PC-3 (cell line): ENCODE measurements at regions not wholly inside any gene's neighbourhood (a gene's known extent, or its start where the extent isn't known, plus 50 kb on each side); places are given as distances from the start of the nearest gene placed in this dataset.
A peak's percentile ranks its signal among the peaks of the same experiment; 100 is the strongest.

Source experiments
- ATAC-seq: fragments of 200-7000 bp; cut with Tn5 transposase; 2 replicates; pipeline ENCODE4 v1.9.1; 2020; ENCODE audit warnings: mild to moderate bottlenecking, moderate library complexity
- BruUV-seq: library from RNA; stranded (reverse); fragments of 400-500 nt; replicated peaks from 2 replicates; lab custom pipeline; 2021; lab: Mats Ljungman, UMichigan
- CTCF ChIA-PET: fragments of 300-600 bp; sonication (Branson Sonifier 250); formaldehyde crosslinking; loops from one replicate; lab custom pipeline; 2022; ENCODE audit warnings: antibody characterized with exemption; lab: Charles Lee
- POLR2A ChIA-PET: fragments of 300-600 bp; sonication (Branson Sonifier 250); formaldehyde crosslinking; loops from one replicate; lab custom pipeline; 2022; ENCODE audit warnings: antibody characterized with exemption; ENCODE audit not compliant: unreplicated experiment; lab: Charles Lee
- DNase-seq: peaks from one replicate; pipeline ENCODE4 v3.0.0-alpha.2; 2015
- H2AFZ ChIP-seq: fragments of 300-600 bp; sonication (generic); 2 replicates; pipeline ENCODE4 v1.6.0; 2016; ENCODE audit warnings: antibody characterized with exemption, low read length
- H3F3A ChIP-seq: fragments of 300-600 bp; sonication (generic); one replicate; pipeline ENCODE4 v1.6.0; 2017; ENCODE audit warnings: antibody characterized with exemption, low read length, control low read depth, mild to moderate bottlenecking; ENCODE audit not compliant: unreplicated experiment
- H3K27ac ChIP-seq: fragments of 300-600 bp; sonication (generic); 2 replicates; pipeline ENCODE4 v1.5.1; 2016; ENCODE audit warnings: mild to moderate bottlenecking, low read length
- H3K27me3 ChIP-seq: fragments of 300-600 bp; sonication (generic); 2 replicates; pipeline ENCODE4 v1.6.1; 2016; ENCODE audit warnings: low read length, mixed read lengths
- H3K36me3 ChIP-seq: fragments of 300-600 bp; sonication (generic); 2 replicates; pipeline ENCODE4 v1.6.1; 2016; ENCODE audit warnings: low read depth, mixed run types, low read length, mixed read lengths
- H3K4me1 ChIP-seq: fragments of 300-600 bp; sonication (generic); 2 replicates; pipeline ENCODE4 v1.5.1; 2016; ENCODE audit warnings: low read length; ENCODE audit not compliant: insufficient read depth
- H3K4me2 ChIP-seq: fragments of 300-600 bp; sonication (generic); 2 replicates; pipeline ENCODE4 v1.6.0; 2016; ENCODE audit warnings: low read length
- H3K4me3 ChIP-seq: fragments of 300-600 bp; sonication (generic); 2 replicates; pipeline ENCODE4 v1.5.1; 2016; ENCODE audit warnings: mild to moderate bottlenecking, low read length, mixed read lengths
- H3K79me2 ChIP-seq: fragments of 300-600 bp; sonication (generic); 2 replicates; pipeline ENCODE4 v1.6.1; 2017; ENCODE audit warnings: low read length, mixed read lengths
- H3K9ac ChIP-seq: fragments of 300-600 bp; sonication (generic); 2 replicates; pipeline ENCODE4 v1.6.0; 2016; ENCODE audit warnings: mild to moderate bottlenecking, low read length
- H3K9me2 ChIP-seq: fragments of 300-600 bp; sonication (generic); replicated peaks from 2 replicates; pipeline ENCODE4 v1.6.1; 2016; ENCODE audit warnings: mixed run types, low read length, mixed read lengths
- H3K9me3 ChIP-seq: fragments of 300-600 bp; sonication (generic); 2 replicates; pipeline ENCODE4 v1.6.1; 2016; ENCODE audit warnings: low read length, mixed read lengths
- H4K20me1 ChIP-seq: fragments of 300-600 bp; sonication (generic); 2 replicates; pipeline ENCODE4 v1.6.1; 2016; ENCODE audit warnings: low read length, mixed read lengths
- EZH2 ChIP-seq: fragments of 300-600 bp; sonication (generic); IDR thresholded peaks from one replicate; pipeline ENCODE4 v1.6.1; 2017; ENCODE audit warnings: antibody characterized with exemption, mild to moderate bottlenecking, low read length; ENCODE audit not compliant: unreplicated experiment
- EZH2phosphoT487 ChIP-seq: fragments of 300-600 bp; sonication (generic); IDR thresholded peaks from 2 replicates; pipeline ENCODE4 v1.6.1; 2018; ENCODE audit warnings: mild to moderate bottlenecking, antibody characterized with exemption, low read length, borderline replicate concordance
- intact Hi-C: fragments of 100-400 bp; cut with micrococcal nuclease; formaldehyde crosslinking; loops from 2 replicates; pipeline ENCODE4 v1.9.0; 2023
- TF ChIP-seq, protein P1 (sequence below): fragments of 300-600 bp; sonication (generic); conservative IDR thresholded peaks from 2 replicates; pipeline ENCODE4 v1.5.1; 2017; ENCODE audit warnings: antibody characterized with exemption, low read depth, mild to moderate bottlenecking, low read length

DNA sequence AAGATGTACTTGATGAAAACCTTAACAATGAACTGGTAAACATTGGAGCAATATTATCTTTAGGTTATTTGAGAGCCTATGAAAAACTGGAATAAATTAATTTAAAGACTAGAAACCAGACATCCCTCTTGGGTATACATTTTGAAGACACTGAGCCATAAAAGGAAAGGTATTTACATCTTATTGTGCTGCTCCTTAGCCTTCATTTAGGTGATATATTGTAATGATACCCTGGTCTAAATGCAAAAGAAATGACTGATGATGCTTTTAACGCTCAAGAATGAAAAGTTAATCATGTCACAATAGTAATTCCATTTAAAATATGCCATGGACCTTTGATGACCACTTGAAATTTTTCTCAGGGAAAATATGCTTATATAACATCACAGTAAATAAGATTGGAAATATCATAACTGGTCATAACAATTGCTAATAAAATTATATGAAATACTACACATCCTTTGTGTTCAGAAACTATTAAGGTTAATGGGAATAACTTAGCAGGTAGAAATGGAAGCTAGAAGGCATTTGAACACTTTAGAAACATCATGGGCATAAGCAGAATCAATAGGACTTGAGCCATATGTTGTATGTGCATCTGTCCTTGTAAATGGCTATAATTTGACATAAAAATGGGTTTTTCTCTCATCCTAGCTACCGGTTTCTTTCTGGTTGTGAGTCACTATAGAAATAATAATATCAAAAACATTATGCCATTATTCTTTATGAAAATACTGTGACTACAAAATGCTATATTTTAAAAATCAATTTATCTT lies 979.7 kb downstream of the RAPGEF2 start:
- ChIA-PET CTCF (no interaction called here), POLR2A (no interaction called here)
- no peaks in the 10 kb centered on the region for H4K20me1 ChIP-seq
- no peaks in the 10 kb centered on the region for H3F3A ChIP-seq
- no peaks in the 10 kb centered on the region for H3K79me2 ChIP-seq
- no peak for DNase-seq
- H3K9me3 ChIP-seq = no peaks in the 10 kb centered on the region
- no peaks in the 10 kb centered on the region for H3K36me3 ChIP-seq
- H3K4me2 ChIP-seq = no peak overlapping the region
- H2AFZ ChIP-seq = no peak overlapping the region
- no peaks in the 10 kb centered on the region for H3K9me2 ChIP-seq
- no peaks in the 10 kb centered on the region for H3K27me3 ChIP-seq
- no peak overlapping the region for H3K4me3 ChIP-seq
- intact Hi-C loops = no loop called here
- no peak overlapping the region for H3K27ac ChIP-seq
- no peak for ATAC-seq
- no TSS peak for BruUV-seq
- H3K9ac ChIP-seq = no peak overlapping the region
- TF ChIP-seq EZH2 (no peak), EZH2phosphoT487 (no peak)
- TF ChIP-seq, protein P1, sequence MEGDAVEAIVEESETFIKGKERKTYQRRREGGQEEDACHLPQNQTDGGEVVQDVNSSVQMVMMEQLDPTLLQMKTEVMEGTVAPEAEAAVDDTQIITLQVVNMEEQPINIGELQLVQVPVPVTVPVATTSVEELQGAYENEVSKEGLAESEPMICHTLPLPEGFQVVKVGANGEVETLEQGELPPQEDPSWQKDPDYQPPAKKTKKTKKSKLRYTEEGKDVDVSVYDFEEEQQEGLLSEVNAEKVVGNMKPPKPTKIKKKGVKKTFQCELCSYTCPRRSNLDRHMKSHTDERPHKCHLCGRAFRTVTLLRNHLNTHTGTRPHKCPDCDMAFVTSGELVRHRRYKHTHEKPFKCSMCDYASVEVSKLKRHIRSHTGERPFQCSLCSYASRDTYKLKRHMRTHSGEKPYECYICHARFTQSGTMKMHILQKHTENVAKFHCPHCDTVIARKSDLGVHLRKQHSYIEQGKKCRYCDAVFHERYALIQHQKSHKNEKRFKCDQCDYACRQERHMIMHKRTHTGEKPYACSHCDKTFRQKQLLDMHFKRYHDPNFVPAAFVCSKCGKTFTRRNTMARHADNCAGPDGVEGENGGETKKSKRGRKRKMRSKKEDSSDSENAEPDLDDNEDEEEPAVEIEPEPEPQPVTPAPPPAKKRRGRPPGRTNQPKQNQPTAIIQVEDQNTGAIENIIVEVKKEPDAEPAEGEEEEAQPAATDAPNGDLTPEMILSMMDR = no peak
- H3K4me1 ChIP-seq = no peaks in the 10 kb centered on the region

DNA sequence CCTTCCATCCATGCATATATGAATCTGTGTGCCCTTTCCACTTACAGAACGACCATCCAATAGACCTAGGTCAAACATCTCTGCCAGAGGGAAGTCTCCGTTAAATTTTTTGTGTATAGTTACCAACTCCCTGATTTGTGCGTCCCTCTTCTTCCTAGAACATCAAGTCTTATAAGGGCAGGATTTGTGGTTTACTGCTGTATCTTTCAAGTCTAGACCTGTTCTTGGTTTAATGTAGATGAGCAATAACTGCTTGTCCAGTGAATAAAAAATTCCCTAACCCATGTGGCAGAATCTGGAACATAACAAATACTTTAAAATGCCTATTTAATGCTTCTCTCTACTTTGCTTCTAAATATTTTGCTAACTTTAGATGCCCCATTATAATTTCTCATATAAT lies 988.8 kb downstream of the RAPGEF2 start:
- no peaks in the 10 kb centered on the region for H3K36me3 ChIP-seq
- no peaks in the 10 kb centered on the region for H4K20me1 ChIP-seq
- no peaks in the 10 kb centered on the region for H3K4me1 ChIP-seq
- no peak overlapping the region for H3K4me3 ChIP-seq
- no peaks in the 10 kb centered on the region for H3K9me3 ChIP-seq
- H3K79me2 ChIP-seq = no peaks in the 10 kb centered on the region
- DNase-seq (no peak), ATAC-seq (no peak)
- no peak overlapping the region for H3K4me2 ChIP-seq
- no peaks in the 10 kb centered on the region for H3K9me2 ChIP-seq
- H3K27me3 ChIP-seq = no peaks in the 10 kb centered on the region
- TF ChIP-seq, protein P1 = no peak
- TF ChIP-seq EZH2 = no peak
- no peak for TF ChIP-seq EZH2phosphoT487
- no peaks in the 10 kb centered on the region for H3F3A ChIP-seq
- H3K9ac ChIP-seq = no peak overlapping the region
- POLR2A ChIA-PET = no interaction called here
- BruUV-seq = no TSS peak
- no peak overlapping the region for H3K27ac ChIP-seq
- CTCF ChIA-PET = no interaction called here
- H2AFZ ChIP-seq = no peak overlapping the region
- intact Hi-C loops = no loop called here

DNA sequence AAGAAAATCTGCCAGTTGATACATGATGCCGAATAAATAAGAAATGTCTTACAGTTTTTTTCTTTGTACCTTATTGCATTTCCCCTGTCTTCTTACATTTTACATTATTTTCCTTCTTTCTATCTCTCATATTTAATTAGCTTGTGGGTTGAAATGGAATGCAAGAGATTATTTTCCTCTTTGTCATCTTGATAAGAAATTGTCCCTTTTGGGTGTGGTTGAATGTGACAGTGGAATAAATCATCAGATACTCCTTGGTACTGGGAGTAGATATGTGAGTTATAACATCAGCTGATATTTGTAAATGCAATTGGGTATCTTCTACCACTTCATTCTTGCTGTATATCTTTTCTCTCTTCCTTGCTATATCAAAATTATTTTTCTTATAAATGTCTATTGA lies 997.4 kb downstream of the RAPGEF2 start:
- intact Hi-C loops = no loop called here
- Histone ChIP-seq H3K9me2 (no peaks in the 10 kb centered on the region), H3K27ac (no peak overlapping the region), H3K4me3 (no peak overlapping the region), H2AFZ (no peak overlapping the region), H4K20me1 (no peaks in the 10 kb centered on the region), H3K4me1 (no peaks in the 10 kb centered on the region), H3F3A (no peaks in the 10 kb centered on the region), H3K4me2 (no peak overlapping the region), H3K36me3 (no peaks in the 10 kb centered on the region), H3K9ac (no peak overlapping the region), H3K9me3 (no peaks in the 10 kb centered on the region), H3K27me3 (no peaks in the 10 kb centered on the region), H3K79me2 (no peaks in the 10 kb centered on the region)
- ChIA-PET CTCF (no interaction called here), POLR2A (no interaction called here)
- ATAC-seq (no peak), DNase-seq (peak; percentile 13)
- TF ChIP-seq EZH2phosphoT487 (no peak), EZH2 (no peak)
- TF ChIP-seq, protein P1 = no peak
- BruUV-seq = no TSS peak
